ENCODE measurements at regions not wholly inside any gene's neighbourhood (a gene's known extent, or its start where the extent isn't known, plus 50 kb on each side); places are given as distances from the start of the nearest gene placed in this dataset.

DNA sequence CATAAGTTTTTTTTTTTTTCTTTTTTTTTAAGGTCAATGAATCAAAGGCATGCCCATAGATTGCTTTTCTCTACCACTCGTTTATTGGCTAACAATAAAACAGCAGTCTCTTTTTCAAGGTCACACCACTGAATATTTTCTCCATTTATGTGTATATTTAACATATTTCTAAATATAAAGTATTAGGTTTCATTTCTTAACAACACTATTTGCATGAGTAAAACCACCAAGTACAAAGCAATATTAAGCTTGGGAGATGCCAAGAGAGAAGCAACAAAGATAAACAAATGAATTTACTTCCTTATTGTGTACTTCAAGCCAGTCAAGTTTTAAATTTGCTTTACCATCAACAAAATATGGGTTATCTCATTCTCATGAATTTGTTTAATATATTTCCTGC, 708.9 kb upstream of the CCDC179 start:
- TF ChIP-seq, protein P1, sequence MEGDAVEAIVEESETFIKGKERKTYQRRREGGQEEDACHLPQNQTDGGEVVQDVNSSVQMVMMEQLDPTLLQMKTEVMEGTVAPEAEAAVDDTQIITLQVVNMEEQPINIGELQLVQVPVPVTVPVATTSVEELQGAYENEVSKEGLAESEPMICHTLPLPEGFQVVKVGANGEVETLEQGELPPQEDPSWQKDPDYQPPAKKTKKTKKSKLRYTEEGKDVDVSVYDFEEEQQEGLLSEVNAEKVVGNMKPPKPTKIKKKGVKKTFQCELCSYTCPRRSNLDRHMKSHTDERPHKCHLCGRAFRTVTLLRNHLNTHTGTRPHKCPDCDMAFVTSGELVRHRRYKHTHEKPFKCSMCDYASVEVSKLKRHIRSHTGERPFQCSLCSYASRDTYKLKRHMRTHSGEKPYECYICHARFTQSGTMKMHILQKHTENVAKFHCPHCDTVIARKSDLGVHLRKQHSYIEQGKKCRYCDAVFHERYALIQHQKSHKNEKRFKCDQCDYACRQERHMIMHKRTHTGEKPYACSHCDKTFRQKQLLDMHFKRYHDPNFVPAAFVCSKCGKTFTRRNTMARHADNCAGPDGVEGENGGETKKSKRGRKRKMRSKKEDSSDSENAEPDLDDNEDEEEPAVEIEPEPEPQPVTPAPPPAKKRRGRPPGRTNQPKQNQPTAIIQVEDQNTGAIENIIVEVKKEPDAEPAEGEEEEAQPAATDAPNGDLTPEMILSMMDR (IDR thresholded peaks at IDR 0.05): no peak
- TF ChIP-seq POLR2A (IDR thresholded peaks at IDR 0.05): no peak
